22Rv1 (cell line): ENCODE measurements at regions not wholly inside any gene's neighbourhood (a gene's known extent, or its start where the extent isn't known, plus 50 kb on each side); places are given as distances from the start of the nearest gene placed in this dataset.

Experiments used
- H3K27ac ChIP-seq: fragments of 450-650 bp; 2 replicates; pipeline ENCODE4 v1.5.1; 2017
- ZFX ChIP-seq: fragments of 450-650 bp; IDR thresholded peaks from 2 replicates; pipeline ENCODE4 v1.6.1; 2017; ENCODE audit warnings: antibody characterized with exemption, borderline replicate concordance
- TF ChIP-seq, protein P1 (sequence below): fragments of 450-650 bp; IDR thresholded peaks from 2 replicates; pipeline ENCODE4 v1.5.1; 2017; ENCODE audit warnings: mild to moderate bottlenecking

DNA sequence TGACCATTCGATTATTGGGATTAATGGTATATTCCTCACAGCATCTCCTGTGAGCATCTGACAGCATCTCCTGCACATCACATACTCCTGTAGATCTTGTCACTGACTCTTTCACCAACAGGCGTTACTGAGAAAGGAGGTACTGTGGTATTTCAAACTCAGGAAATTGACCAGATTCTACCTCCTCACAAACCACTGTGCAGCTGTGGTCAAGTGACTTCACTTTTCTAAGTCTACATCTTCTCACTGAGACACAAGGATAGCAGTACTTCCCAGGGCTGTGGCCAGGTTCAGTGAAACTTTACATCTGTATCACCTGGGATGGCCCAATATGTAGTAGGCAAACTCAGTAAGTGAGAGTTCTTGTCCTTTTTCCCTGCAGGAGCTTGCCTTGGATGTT, 332.3 kb upstream of the ADAMTSL1 start:
- TF ChIP-seq, protein P1, sequence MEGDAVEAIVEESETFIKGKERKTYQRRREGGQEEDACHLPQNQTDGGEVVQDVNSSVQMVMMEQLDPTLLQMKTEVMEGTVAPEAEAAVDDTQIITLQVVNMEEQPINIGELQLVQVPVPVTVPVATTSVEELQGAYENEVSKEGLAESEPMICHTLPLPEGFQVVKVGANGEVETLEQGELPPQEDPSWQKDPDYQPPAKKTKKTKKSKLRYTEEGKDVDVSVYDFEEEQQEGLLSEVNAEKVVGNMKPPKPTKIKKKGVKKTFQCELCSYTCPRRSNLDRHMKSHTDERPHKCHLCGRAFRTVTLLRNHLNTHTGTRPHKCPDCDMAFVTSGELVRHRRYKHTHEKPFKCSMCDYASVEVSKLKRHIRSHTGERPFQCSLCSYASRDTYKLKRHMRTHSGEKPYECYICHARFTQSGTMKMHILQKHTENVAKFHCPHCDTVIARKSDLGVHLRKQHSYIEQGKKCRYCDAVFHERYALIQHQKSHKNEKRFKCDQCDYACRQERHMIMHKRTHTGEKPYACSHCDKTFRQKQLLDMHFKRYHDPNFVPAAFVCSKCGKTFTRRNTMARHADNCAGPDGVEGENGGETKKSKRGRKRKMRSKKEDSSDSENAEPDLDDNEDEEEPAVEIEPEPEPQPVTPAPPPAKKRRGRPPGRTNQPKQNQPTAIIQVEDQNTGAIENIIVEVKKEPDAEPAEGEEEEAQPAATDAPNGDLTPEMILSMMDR: no peak
- no peak for TF ChIP-seq ZFX
- H3K27ac ChIP-seq: no peak overlapping the region

DNA sequence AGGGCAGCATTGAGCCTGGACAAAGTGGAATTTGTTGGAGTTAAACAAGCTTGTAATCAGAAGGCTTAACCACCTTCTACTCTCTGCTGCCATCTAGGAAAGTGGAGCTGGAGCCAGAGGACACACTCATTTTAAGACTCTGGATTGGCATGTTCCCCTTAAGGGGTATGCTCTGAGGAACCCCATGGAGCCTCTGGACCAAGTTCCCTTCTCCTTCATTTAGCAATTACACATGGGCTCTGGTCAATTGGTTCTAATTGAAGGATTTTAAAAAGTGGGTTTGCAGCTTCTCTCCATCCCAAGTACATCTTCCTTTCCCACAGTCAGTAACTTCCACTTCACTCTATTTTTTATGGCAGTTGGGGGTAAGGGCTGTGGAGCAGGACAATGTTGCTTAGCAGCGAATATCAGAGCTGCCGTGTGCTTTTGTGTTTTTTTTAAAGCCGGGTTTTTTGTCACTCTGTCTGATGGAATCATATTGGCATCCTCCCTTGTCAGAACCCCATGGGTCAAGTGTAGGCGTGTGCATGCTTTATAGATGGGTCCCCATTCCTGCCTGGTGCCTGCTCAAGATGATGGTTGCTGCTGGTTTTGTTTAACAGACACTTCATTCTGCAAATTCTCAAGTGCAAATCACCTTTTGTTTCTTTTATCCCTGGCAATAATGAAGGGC, 330.7 kb upstream of the ADAMTSL1 start:
- no peak for TF ChIP-seq ZFX
- TF ChIP-seq, protein P1: peak; percentile 62
- H3K27ac ChIP-seq: no peak overlapping the region

DNA sequence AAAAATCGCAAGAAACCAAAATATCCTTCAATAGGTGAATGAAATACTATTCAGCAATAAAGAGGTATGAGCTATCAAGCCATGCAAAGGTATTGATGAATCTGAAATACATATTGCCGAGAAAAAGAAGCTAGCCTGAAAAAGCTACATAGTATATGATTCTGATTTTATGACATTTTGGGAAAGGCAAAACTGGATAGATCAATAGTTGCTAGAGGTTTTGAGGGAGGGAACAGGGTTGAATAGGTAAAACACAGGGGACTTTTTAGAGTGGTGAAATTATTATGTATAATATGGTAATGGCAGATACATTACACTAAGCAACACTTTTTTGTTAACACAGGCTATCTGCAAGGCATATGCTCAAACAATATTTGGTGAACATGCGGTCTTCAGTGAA, 327.6 kb upstream of the ADAMTSL1 start:
- no peak for TF ChIP-seq ZFX
- H3K27ac ChIP-seq: no peak overlapping the region

DNA sequence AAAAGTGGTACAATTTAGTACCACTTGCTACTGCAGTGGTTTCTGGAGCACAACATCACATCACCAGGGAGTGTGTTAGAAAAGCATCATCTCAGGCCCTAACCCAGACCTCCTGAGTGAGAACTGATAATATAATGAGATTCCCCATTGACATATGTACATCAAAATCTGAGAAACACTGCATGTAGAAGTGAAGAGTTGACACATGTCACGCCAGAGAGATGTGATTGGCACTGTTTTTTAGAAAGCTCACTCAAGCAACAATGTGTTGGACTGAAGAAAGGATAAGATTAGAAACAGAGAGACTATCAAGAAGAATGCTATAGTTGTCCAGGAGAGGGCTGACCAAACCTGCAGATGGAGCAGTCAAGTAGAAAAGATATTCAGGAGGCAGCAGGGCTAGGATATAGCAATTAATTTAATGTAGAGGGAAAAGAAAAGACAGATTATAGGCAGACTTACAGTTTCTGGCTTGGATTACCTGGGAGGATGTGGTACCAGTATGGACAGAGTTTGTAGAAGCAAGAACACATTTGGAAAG, 324.4 kb upstream of the ADAMTSL1 start:
- no peak overlapping the region for H3K27ac ChIP-seq
- TF ChIP-seq, protein P1: no peak
- TF ChIP-seq ZFX: no peak

DNA sequence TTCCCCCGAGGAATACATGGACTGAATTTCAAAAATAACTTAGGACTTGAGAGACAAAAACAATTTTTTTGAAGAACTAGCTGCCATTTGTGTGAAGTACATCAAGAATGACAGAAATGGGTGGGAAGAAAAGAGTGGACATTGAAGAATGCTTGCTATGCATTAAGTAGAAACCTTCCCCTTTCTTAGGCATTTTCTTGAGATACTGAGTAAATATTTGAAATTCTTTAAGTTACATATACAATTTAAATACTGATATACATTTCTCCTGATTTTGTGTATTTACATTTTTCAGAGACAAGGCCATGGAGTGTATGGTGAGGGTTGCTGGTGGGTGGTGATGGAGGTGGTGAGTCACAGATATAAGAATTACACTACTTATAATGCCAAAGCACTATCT, 319.3 kb upstream of the ADAMTSL1 start:
- no peak for TF ChIP-seq ZFX
- TF ChIP-seq, protein P1: no peak
- H3K27ac ChIP-seq: no peak overlapping the region

DNA sequence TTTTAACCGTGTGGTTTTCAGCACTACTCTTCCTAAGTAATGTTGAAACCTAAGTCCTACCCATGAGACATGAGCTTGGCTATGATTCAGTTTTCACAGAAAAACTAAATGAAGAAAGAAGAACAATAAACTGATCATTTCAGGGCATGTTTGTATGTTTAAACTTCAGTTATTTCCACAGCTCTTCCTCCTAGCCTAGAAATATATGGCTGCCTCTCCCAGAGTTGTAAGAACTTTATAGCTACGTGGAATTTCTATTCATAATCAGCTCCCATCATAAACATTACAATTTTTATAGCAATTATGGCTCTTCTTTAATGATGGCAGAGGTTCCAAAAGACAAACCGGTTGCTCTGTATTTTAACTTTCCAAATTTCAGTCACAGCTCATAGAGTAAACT, 314.7 kb upstream of the ADAMTSL1 start:
- H3K27ac ChIP-seq: no peak overlapping the region
- no peak for TF ChIP-seq ZFX
- TF ChIP-seq, protein P1: no peak

DNA sequence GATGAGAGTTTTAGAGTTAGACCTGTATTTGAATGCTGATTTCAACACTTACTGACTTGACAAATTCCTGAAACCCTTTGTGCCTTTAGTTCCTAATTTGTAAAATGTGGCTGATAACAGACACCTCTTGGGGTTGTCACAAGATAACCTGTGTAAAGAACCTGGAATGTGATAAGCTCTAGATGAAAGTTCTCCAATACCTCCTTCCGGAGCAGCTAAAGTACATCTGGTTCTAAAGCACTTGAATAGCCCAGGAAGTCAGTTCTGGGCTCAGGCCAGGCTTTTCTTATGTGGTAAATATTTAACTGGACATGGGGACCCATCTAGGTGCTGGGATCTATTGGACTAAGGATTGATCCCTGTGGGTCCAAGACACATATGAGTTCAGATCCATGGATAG, 310.8 kb upstream of the ADAMTSL1 start:
- no peak for TF ChIP-seq ZFX
- TF ChIP-seq, protein P1: no peak
- no peak overlapping the region for H3K27ac ChIP-seq
